Keratinocyte (primary cell): ENCODE measurements at regions not wholly inside any gene's neighbourhood (a gene's known extent, or its start where the extent isn't known, plus 50 kb on each side); places are given as distances from the start of the nearest gene placed in this dataset.

Experiments used
- EZH2 ChIP-seq: IDR thresholded peaks from one replicate; pipeline ENCODE4 v1.6.1; 2012; ENCODE audit warnings: inconsistent platforms, mild to moderate bottlenecking, low read length, moderate library complexity
- TF ChIP-seq, protein P1 (sequence below), 3 experiments: IDR thresholded peaks in 1 of 3; conservative IDR thresholded peaks in 1 of 3; optimal IDR thresholded peaks in 1 of 3; 2 replicates in 2 of 3; 3 replicates in 1 of 3; pipeline versions ENCODE3 to v1.5.1; 2011; ENCODE audit warnings: low read length in 3 of 3, mild to moderate bottlenecking in 3 of 3, moderate library complexity in 2 of 3, control low read depth in 1 of 3, inconsistent platforms in 1 of 3; ENCODE audit not compliant: insufficient read depth in 2 of 3; ENCODE audit errors: extremely low read depth in 1 of 3

DNA sequence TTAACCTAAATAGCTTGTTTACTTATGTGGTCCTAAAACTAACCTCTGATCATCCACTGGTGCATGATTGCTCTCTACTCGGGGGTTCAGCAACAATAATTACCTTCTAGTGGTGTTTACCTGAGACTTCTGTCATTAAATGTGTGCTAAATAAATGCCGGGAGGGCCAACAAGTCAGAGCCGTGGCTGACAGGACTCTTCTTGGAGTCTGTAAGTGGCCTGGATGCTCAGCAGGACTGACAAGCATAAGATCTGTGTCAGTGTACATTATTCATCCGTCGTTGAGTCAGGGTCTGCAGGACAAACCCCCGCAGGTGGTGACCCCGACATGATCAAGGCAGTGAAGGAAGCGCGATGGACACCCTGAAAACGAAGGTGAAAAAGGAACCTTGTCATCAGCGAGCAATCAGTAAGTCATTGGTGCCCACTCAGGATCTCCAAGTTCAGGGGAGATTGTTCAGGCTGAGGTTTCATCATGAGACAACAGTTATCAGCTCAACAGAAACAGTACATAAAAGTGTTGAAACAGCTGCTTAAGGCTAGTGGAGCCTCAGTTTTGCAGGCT is 1466.9 kb downstream of the UQCRFS1 start:
- TF ChIP-seq, protein P1, sequence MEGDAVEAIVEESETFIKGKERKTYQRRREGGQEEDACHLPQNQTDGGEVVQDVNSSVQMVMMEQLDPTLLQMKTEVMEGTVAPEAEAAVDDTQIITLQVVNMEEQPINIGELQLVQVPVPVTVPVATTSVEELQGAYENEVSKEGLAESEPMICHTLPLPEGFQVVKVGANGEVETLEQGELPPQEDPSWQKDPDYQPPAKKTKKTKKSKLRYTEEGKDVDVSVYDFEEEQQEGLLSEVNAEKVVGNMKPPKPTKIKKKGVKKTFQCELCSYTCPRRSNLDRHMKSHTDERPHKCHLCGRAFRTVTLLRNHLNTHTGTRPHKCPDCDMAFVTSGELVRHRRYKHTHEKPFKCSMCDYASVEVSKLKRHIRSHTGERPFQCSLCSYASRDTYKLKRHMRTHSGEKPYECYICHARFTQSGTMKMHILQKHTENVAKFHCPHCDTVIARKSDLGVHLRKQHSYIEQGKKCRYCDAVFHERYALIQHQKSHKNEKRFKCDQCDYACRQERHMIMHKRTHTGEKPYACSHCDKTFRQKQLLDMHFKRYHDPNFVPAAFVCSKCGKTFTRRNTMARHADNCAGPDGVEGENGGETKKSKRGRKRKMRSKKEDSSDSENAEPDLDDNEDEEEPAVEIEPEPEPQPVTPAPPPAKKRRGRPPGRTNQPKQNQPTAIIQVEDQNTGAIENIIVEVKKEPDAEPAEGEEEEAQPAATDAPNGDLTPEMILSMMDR (optimal IDR thresholded peaks at IDR 0.05 in 1 of 3, IDR thresholded peaks at IDR 0.05 in 1 of 3, conservative IDR thresholded peaks at IDR 0.05 in 1 of 3; ENCODE audit: extremely low read depth in 1 of 3, insufficient read depth in 2 of 3, low read length in 3 of 3) = no peak
- TF ChIP-seq EZH2 = no peak
